ENCODE measurements at regions not wholly inside any gene's neighbourhood (a gene's known extent, or its start where the extent isn't known, plus 50 kb on each side); places are given as distances from the start of the nearest gene placed in this dataset.

- Histone ChIP-seq H3K9me3 (no peaks in the 10 kb centered on the region), H3K36me3 (no peaks in the 10 kb centered on the region), H3K27ac (no peak overlapping the region), H3K27me3 (no peaks in the 10 kb centered on the region), H3K4me1 (peaks cover 0 to 7% (median 0%) of the 10 kb centered on the region in 4 donors), H3K4me3 (no peak overlapping the region)
- intact Hi-C loops (cut with DNase I; ENCODE audit: low total_unique reads): no loop called here
- TF ChIP-seq, protein P1, sequence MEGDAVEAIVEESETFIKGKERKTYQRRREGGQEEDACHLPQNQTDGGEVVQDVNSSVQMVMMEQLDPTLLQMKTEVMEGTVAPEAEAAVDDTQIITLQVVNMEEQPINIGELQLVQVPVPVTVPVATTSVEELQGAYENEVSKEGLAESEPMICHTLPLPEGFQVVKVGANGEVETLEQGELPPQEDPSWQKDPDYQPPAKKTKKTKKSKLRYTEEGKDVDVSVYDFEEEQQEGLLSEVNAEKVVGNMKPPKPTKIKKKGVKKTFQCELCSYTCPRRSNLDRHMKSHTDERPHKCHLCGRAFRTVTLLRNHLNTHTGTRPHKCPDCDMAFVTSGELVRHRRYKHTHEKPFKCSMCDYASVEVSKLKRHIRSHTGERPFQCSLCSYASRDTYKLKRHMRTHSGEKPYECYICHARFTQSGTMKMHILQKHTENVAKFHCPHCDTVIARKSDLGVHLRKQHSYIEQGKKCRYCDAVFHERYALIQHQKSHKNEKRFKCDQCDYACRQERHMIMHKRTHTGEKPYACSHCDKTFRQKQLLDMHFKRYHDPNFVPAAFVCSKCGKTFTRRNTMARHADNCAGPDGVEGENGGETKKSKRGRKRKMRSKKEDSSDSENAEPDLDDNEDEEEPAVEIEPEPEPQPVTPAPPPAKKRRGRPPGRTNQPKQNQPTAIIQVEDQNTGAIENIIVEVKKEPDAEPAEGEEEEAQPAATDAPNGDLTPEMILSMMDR (IDR thresholded peaks at IDR 0.05): no peak
- no peak for DNase-seq
Measured at GRCh38 chr11:19652623-19653375, 59.8 kb upstream of the NAV2 start.

DNA sequence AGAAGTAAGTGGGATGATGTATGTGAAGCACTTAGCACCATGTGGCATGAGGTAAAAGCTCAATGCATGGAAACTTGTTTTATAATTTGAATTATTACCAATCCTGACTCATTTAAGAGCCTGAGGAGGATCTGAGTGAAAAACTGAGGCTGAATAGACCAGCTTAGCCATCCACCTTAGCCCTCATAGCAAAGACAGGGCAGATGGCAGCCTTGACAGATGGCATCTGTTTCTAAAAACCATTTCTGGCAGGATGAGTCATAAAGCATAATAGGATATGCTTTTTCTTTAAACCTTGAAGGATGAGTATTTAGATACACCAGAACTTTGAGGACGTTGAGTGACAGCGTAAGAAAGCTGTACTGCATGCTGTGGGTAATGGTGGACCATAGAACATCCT lies 61.0 kb upstream of the NAV2 start:
- H3K27me3 ChIP-seq: no peaks in the 10 kb centered on the region
- no peak overlapping the region for H3K27ac ChIP-seq

GRCh38 chr11:19651028-19651427 lies 61.6 kb upstream of the NAV2 start:
- no peak for DNase-seq
- intact Hi-C loops (cut with DNase I; ENCODE audit: low total_unique reads): no loop called here
- H3K27me3 ChIP-seq: no peaks in the 10 kb centered on the region
- peaks cover 0 to 11% (median 4%) of the 10 kb centered on the region in 4 donors for H3K4me1 ChIP-seq
- no peak overlapping the region for H3K4me3 ChIP-seq
- TF ChIP-seq, protein P1 (IDR thresholded peaks at IDR 0.05): no peak
- no peak overlapping the region for H3K27ac ChIP-seq
- no peaks in the 10 kb centered on the region for H3K9me3 ChIP-seq
- no peaks in the 10 kb centered on the region for H3K36me3 ChIP-seq

More for the DNA sequence above, 61.0 kb upstream of the NAV2 start:
- Histone ChIP-seq H3K9me3 (no peaks in the 10 kb centered on the region), H3K36me3 (no peaks in the 10 kb centered on the region), H3K4me1 (peaks cover 0 to 7% (median 2%) of the 10 kb centered on the region in 4 donors), H3K4me3 (no peak overlapping the region)
- DNase-seq: no peak
- intact Hi-C loops (cut with DNase I; ENCODE audit: low total_unique reads): no loop called here
- TF ChIP-seq, protein P1 (IDR thresholded peaks at IDR 0.05): no peak

DNA sequence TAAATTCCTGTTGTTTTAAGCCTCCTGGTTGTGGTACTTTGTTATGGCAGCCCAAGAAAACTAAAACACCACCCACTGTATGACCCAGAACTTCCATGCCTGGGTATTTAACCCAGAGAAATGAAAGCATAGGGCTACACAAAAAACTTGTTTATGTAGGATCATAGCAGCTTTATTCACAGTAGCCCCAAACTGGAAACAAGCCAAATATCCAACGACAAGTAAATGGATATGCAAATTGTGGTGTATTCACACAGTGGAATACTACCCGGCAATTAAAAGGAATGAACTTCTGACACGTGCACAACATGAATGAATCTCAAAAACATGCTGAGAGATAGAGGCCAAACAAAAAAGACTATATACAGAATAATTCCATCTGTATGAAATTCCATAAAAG lies 62.2 kb upstream of the NAV2 start:
- Histone ChIP-seq H3K36me3 (no peaks in the 10 kb centered on the region), H3K27me3 (no peaks in the 10 kb centered on the region), H3K4me1 (peaks cover 0 to 13% (median 4%) of the 10 kb centered on the region in 4 donors), H3K4me3 (no peak overlapping the region), H3K27ac (no peak overlapping the region), H3K9me3 (no peaks in the 10 kb centered on the region)
- TF ChIP-seq, protein P1 (IDR thresholded peaks at IDR 0.05): no peak
- intact Hi-C loops (cut with DNase I; ENCODE audit: low total_unique reads): no loop called here
- DNase-seq: no peak

- intact Hi-C loops (cut with DNase I; ENCODE audit: low total_unique reads): no loop called here
- no peak for DNase-seq
- H3K27me3 ChIP-seq: no peaks in the 10 kb centered on the region
- peaks cover 0 to 13% (median 4%) of the 10 kb centered on the region in 4 donors for H3K4me1 ChIP-seq
- no peaks in the 10 kb centered on the region for H3K9me3 ChIP-seq
- H3K36me3 ChIP-seq: no peaks in the 10 kb centered on the region
- H3K4me3 ChIP-seq: no peak overlapping the region
- TF ChIP-seq, protein P1 (IDR thresholded peaks at IDR 0.05): no peak
- H3K27ac ChIP-seq: no peak overlapping the region
Measured at GRCh38 chr11:19649751-19650150, 62.9 kb upstream of the NAV2 start.

Data from tibial artery (tissue), 4 donors.